Stimulated activated CD8-positive, alpha-beta memory T cell treated with anti-CD3 and anti-CD28 coated beads, Interleukin-12 subunit alpha, Interleukin-12 subunit beta, amount 100 ng/mL, for 24 hours (primary cell): ENCODE measurements at regions not wholly inside any gene's neighbourhood (a gene's known extent, or its start where the extent isn't known, plus 50 kb on each side); places are given as distances from the start of the nearest gene placed in this dataset.
"Not testable (repeated sequence)": the region's sequence is repeated elsewhere in the genome, so short reads cannot be mapped to it uniquely, and the experiment has no call there.

Source experiments
- DNase-seq: peaks from one replicate; pipeline ENCODE4 v3.0.0-alpha.2; 2020; ENCODE audit errors: extremely low read depth

DNA sequence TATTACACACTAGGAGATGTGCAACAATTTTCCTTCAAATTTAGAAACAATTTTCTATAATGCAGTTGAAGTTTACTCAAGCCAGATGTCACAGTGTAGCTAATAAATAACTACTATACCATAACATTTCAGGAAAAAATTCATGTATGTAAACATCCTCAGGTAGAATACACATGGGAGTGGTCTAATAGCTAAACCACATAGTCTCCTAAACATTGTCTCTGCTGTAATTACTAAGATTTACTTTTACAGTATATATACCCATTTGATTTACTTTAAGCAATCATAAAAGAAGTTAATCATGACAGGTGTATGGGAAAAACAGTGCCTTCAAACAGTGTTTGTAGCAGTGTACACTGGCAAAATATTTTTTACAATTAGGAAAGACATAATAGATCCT lies 110.1 kb upstream of the GRM7 start:
- DNase-seq: no peak

DNA sequence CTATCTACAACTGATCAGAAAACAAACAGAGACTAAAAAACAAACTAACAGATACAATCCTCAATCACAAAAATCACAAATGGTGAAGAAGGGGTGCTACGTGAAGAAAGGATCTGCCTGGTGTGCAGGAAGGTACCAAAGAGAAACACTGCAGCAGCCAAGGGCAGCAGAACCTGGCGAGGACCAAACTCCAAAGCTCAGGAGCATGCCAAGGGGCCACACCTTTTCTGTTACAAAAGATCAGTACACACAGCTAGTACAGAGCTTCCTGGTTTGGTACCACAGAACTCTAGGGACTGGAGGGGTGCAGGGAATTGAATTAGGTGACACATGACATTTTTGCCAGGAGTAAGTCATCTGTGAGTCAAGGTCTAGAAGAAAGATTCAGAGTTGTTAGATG lies 107.4 kb upstream of the GRM7 start:
- no peak for DNase-seq

DNA sequence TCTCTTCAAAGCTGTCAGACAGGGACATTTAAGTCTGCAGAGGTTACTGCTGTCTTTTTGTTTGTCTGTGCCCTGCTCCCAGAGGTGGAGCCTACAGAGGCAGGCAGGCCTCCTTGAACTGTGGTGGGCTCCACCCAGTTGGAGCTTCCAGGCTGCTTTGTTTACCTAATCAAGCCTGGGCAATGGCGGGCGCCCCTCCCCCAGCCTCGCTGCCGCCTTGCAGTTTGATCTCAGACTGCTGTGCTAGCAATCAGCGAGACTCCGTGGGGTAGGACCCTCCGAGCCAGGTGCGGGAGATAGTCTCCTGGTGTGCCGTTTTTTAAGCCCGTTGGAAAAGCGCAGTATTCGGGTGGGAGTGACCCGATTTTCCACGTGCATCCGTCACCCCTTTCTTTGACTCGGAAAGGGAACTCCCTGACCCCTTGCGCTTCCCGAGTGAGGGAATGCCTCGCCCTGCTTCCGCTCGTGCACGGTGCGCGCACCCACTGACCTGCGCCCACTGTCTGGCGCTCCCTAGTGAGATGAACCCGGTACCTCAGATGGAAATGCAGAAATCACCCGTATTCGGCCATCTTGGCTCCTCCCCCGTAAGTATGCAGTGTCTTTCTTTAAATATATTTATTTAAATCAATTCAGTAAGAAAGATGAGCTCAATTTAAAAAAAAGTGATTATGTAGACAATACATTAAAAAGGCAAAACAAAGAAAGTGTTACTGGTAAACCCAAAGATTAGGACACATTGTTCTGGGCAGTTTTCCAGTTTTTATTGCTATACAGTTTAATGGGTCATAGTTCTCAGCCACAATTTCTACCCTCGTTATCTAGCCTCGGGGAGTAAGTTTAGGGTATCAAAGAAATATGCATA lies 91.2 kb upstream of the GRM7 start:
- DNase-seq: not testable (repeated sequence)

DNA sequence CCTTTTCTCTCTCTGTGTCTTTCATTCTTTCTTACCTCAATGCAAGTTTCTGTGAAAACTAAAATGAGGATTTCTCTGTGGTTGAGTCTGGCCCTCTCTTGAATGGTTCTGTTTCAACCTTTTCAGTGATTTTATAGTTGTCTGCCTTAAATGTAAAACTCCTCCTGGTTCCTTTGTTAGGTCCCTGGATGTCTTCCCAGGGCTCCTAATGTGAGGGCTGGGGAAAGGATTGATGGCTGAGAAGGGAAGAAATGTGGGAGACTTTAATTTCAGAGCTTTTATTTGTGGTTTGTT lies 90.6 kb upstream of the GRM7 start:
- DNase-seq: no peak

DNA sequence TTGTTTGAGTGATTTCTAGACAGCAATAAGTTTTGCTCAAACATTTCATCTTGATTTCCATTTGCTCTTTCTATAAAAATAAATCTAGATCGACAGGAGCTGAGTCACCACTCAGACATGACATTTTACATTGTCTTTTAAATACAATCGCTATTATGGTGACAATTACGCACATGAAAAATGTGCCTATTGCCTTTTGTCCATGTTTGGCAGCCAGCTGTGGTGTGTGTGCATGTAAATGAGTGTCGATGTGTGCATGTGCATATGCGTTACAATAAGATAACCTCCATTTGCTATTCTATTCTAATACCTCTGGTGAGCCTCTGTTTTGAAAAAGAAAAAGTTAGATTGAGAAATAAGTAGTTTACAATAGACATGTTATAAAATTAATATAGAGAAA lies 89.7 kb upstream of the GRM7 start:
- no peak for DNase-seq

DNA sequence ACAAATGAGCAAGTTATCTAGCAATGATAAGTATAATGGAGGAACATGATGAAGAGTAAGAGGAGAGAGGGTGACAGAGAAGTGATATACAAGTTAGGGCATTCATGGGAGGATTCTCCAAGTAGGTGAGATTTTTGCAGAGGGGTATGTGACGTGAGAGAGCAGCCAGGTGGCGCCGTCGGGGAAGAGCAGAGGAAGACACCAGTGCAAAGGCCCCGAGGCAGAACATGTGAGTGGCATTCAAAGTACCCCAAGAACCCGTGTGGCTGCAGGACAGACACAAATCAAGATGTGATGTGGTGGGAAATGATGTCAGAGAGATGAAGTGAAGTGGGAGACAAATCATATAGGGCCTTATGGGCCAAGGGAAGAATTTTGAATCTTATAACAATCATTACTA lies 81.8 kb upstream of the GRM7 start:
- DNase-seq: no peak

DNA sequence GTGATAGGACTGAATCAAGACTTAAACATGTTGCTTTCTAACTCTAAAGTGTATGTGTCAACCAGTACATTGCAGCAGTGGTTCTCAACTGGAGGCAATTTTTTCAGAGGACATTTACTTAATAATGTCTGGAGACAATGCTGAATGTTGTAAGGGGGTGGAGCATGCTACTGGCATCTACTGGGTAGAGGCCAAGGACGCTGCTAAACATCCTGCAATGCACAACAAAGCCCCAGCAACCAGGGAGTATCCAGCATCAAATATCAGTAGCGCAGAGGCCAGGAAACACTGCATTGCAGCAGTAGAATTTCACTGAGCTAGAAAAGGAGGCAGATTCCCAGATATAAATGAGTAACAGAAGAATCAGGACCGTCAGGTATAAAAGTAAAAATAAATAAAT lies 79.8 kb upstream of the GRM7 start:
- no peak for DNase-seq

DNA sequence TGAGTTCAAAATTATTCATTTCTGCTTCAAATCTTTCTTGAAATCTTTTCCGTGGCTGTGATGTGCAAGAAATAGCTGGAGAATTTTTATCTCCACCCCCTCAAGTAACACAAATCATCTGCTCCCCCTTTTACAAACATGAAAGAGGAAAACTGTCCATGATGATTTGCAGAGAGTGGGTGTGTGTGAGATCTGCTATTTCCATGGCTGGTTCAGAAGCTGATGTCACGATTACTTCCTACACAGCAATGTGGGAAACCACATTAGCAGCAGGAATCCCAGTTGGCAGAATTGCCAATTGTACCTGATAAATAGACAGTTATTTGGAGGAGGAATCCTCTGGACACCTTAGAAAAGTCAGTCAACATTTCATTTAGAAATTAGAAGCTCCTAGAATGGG lies 75.2 kb upstream of the GRM7 start:
- no peak for DNase-seq

DNA sequence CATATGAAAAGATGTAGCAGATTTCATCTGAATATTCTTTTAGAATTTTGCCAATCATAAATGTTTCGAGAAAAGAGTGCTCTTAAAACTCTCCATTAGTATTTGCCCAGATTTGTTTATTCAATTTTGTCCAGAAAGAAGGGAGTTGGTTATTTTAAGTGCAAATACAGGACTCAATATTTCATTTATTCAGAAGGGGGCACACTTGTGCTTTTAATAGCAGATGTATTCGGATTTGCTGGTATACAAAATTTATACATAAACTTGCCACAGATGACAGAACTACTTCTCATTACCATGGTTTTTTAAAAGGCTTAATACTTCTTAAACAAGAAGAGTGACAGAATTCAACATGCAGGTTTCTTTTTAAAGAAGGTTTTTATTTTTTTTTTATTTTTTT lies 69.8 kb upstream of the GRM7 start:
- DNase-seq: no peak

DNA sequence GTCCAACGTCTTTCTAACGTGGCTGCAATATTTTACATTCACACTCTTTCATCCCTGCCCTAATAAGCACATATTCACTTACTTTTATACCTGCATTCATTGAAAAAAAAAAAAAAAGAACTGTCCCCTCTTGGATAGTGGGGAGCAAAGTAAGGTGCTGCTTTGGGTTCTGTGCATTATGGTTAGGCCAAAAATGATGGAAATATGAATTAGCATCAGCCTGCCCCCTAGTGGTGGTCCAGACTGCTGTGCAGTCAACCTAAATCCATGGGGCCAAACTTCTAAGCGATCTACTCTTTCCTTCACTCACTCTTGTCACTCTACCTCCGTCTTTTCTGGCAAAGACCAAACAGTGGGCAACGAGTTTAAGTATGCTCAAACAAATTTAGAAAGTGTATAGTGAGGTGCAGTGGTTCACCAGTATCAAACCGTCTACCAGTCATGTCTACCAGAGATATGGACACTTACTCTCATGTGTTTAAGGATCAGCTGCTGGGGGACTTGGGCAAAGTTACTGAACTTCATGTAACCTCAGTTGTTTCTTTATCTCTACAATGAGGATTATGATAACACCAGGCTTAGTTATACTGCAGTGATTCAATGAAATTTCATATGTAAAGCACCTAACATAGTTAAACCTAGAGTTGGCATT lies 61.5 kb upstream of the GRM7 start:
- DNase-seq: no peak

DNA sequence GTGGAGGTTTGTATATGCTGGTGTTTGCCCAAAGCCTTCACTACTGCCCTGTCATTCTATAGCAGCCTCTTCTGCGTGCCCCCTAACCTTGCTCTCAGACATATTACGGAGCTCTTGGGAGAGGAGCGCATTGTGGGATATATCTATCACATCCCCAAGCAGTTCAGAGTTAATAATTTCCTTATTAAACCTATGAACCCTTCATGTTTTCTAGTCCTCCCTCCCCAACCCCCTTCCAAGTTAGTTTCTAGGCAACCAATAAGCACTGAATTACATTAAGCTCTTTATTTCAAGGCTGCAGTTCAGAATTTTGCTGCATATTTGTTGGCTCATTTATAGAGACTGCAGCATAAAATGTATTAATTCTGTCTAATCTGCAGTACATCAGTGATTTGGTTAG lies 57.3 kb upstream of the GRM7 start:
- DNase-seq: no peak

DNA sequence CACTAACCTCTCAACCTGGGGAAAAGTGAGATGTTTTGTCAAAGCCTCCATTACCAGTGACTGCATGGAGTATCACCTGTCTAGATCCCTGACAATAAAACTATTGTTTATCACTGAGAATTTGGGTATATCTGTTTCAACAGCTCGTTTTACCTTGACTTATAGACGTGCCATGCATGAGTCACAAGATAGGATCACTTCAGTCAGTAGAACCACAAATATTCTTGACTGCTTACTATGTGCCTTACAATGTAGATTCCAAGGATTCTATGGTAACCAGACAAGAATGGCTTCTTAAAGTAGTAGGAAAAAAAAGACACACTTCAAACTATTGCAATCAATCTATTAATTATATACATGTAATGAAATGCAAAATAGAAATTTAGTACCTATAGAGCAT lies 55.7 kb upstream of the GRM7 start:
- no peak for DNase-seq

DNA sequence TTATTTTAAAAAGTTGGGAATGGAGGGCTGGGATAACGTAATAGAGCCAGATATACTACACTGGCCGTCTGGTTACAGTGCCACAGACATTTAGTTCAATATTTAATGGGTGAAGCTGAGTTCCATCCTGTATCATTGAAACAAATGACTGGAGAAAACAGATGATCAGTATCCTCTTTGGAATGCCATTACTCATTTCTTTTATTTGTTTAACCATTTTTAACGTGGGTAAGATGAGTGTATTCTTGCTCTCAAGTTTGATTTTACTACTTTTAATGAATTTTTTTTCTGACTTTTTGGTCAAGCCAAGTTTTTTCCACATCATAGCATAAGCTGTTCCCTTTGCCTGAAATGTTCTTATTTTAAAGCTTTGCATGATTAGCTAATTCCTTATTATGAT lies 53.9 kb upstream of the GRM7 start:
- DNase-seq: no peak

DNA sequence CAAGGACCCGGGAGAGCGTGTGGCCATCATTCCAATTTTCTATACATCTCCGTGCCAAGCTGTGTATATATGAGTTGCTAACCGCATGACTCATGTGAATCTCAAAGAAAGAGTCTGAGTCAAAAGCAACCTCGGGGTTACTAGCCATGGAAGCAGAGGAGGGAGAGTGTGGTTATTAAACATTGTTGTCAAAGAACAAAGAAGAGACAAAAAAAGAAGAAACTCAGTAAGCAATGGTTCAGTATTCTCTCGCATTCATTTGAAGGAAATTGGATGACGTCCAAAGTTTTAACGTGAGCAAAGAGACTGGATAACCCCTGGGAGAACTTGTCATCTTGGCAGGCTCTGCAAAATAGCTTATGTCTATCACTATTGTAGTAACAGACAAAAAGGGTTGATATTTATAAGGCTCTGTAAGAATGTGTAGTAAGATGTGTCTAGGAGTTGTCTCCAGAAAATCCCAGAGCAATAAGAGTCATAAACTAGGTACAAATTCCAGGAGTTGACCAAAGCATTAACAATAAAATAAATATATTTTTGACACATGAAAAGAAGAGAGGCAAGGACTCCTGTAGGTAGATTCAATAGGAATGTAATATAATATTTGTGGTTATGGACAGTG lies 52.8 kb upstream of the GRM7 start:
- DNase-seq: no peak

DNA sequence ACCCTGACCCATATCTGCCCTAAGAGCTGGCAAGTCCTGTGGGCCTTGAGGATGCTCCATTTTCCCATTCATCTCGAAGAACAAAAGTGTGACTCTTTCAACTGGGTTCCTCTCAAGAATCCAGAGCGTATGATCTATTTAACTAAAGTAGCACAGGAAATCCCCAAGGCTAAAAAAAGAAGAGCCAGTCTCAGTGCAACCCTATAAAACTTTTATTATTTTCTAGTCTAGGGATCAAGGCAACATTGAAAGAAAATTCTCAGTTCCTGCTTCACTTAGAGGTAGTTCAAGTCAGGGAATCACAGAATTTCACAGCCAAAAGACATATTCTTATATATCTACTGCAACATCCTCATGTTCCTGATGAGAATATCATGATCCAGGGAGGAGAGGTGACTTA lies 51.6 kb upstream of the GRM7 start:
- no peak for DNase-seq
